IMR-90 (cell line): ENCODE measurements at regions not wholly inside any gene's neighbourhood (a gene's known extent, or its start where the extent isn't known, plus 50 kb on each side); places are given as distances from the start of the nearest gene placed in this dataset.

ENCODE experiments used
- ATAC-seq: fragments of 200-7000 bp; cut with Tn5 transposase; 2 replicates; pipeline ENCODE4 v1.9.1; 2020; ENCODE audit warnings: low read depth, mild to moderate bottlenecking, moderate library complexity
- BruUV-seq: library from RNA; stranded (reverse); fragments of 400-500 nt; replicated peaks from 2 replicates; lab custom pipeline; 2021; lab: Mats Ljungman, UMichigan
- CTCF ChIA-PET: fragments of 300-600 bp; formaldehyde crosslinking; extraction: SDS; loops from one replicate; lab custom pipeline; 2021; ENCODE audit warnings: antibody characterized with exemption; lab: Yijun Ruan, JAX
- POLR2A ChIA-PET: fragments of 300-600 bp; sonication (Branson Sonifier 250); formaldehyde crosslinking; loops from one replicate; lab custom pipeline; 2022; ENCODE audit warnings: antibody characterized with exemption; ENCODE audit not compliant: unreplicated experiment; lab: Charles Lee
- DNase-seq: peaks from one replicate; pipeline ENCODE4 v3.0.0; 2013
- H2AFZ ChIP-seq: replicated peaks from 2 replicates; pipeline ENCODE3; 2013; ENCODE audit warnings: low read length, mild to moderate bottlenecking; ENCODE audit not compliant: poor library complexity
- H2AK5ac ChIP-seq: 2 replicates; pipeline ENCODE4 v1.6.1; 2013; ENCODE audit warnings: low read depth, low read length, inconsistent platforms
- H2AK9ac ChIP-seq: replicated peaks from 2 replicates; pipeline ENCODE3; 2013; ENCODE audit warnings: mild to moderate bottlenecking, low read depth, low read length, moderate library complexity; ENCODE audit not compliant: poor library complexity
- H2BK120ac ChIP-seq: 2 replicates; pipeline ENCODE4 v1.6.1; 2013; ENCODE audit warnings: low read depth, low read length, inconsistent platforms
- H2BK15ac ChIP-seq: 3 replicates; pipeline ENCODE4 v1.6.1; 2013; ENCODE audit warnings: low read depth, low read length, inconsistent platforms
- H2BK20ac ChIP-seq: 2 replicates; pipeline ENCODE4 v1.6.1; 2013; ENCODE audit warnings: low read depth, mild to moderate bottlenecking, inconsistent platforms, low read length, moderate library complexity
- H2BK5ac ChIP-seq: 2 replicates; pipeline ENCODE4 v1.6.1; 2013; ENCODE audit warnings: mild to moderate bottlenecking, low read depth, low read length, inconsistent platforms; ENCODE audit not compliant: poor library complexity, severe bottlenecking
- H3K14ac ChIP-seq: replicated peaks from 2 replicates; pipeline ENCODE4 v1.6.1; 2013; ENCODE audit warnings: low read depth, low read length, inconsistent platforms
- H3K18ac ChIP-seq: 2 replicates; pipeline ENCODE4 v1.6.1; 2013; ENCODE audit warnings: low read depth, low read length, control low read depth
- H3K23ac ChIP-seq: 2 replicates; pipeline ENCODE4 v1.6.1; 2013; ENCODE audit warnings: low read depth, low read length, inconsistent platforms
- H3K27ac ChIP-seq: 2 replicates; pipeline ENCODE4 v1.5.1; 2013; ENCODE audit warnings: mild to moderate bottlenecking, control low read depth, low read length; ENCODE audit not compliant: insufficient read depth
- H3K27me3 ChIP-seq: 2 replicates; pipeline ENCODE4 v1.6.1; 2013; ENCODE audit warnings: low read length; ENCODE audit not compliant: control insufficient read depth, insufficient read depth
- H3K36me3 ChIP-seq: 2 replicates; pipeline ENCODE4 v1.6.1; 2013; ENCODE audit warnings: low read length, mixed read lengths; ENCODE audit not compliant: control insufficient read depth, insufficient read depth
- H3K4ac ChIP-seq: 2 replicates; pipeline ENCODE4 v1.6.1; 2013; ENCODE audit warnings: low read depth, low read length, inconsistent platforms
- H3K4me1 ChIP-seq: 2 replicates; pipeline ENCODE4 v1.6.1; 2013; ENCODE audit warnings: low read length, mixed read lengths; ENCODE audit not compliant: control insufficient read depth, insufficient read depth
- H3K4me2 ChIP-seq: 2 replicates; pipeline ENCODE4 v1.6.1; 2013; ENCODE audit warnings: low read depth, mild to moderate bottlenecking, control low read depth, low read length, moderate library complexity
- H3K4me3 ChIP-seq: 2 replicates; pipeline ENCODE4 v1.5.1; 2013; ENCODE audit warnings: low read depth, mild to moderate bottlenecking, control low read depth, low read length, moderate library complexity; ENCODE audit not compliant: insufficient read depth
- H3K56ac ChIP-seq: 2 replicates; pipeline ENCODE4 v1.6.1; 2013; ENCODE audit warnings: low read length, inconsistent platforms; ENCODE audit not compliant: insufficient read depth; ENCODE audit errors: extremely low read depth
- H3K79me1 ChIP-seq, 2 experiments: 2 replicates each; pipeline ENCODE4 v1.6.1; 2013; ENCODE audit warnings: low read length in 2 of 2, inconsistent platforms in 1 of 2, low read depth in 1 of 2
- H3K9ac ChIP-seq: 2 replicates; pipeline ENCODE4 v1.6.1; 2013; ENCODE audit warnings: low read depth, low read length, control low read depth
- H3K9me1 ChIP-seq: 2 replicates; pipeline ENCODE4 v1.6.1; 2013; ENCODE audit warnings: low read length, inconsistent platforms; ENCODE audit not compliant: insufficient read depth
- H3K9me3 ChIP-seq: 2 replicates; pipeline ENCODE4 v1.6.1; 2013; ENCODE audit warnings: low read length; ENCODE audit not compliant: control insufficient read depth, insufficient read depth
- H4K20me1 ChIP-seq: 2 replicates; pipeline ENCODE4 v1.6.1; 2013; ENCODE audit warnings: low read length, inconsistent platforms; ENCODE audit not compliant: insufficient read depth
- H4K5ac ChIP-seq: 2 replicates; pipeline ENCODE4 v1.6.1; 2013; ENCODE audit warnings: mild to moderate bottlenecking, low read depth, low read length, control low read depth
- H4K8ac ChIP-seq, 2 experiments: 2 replicates each; pipeline ENCODE4 v1.6.1; 2013; ENCODE audit warnings: low read depth in 2 of 2, low read length in 2 of 2, control low read depth in 1 of 2, inconsistent platforms in 1 of 2
- H4K91ac ChIP-seq: 2 replicates; pipeline ENCODE4 v1.6.1; 2013; ENCODE audit warnings: low read depth, low read length, inconsistent platforms; ENCODE audit not compliant: insufficient read depth
- BHLHE40 ChIP-seq: fragments of 150-350 bp; IDR thresholded peaks from 2 replicates; pipeline ENCODE4 v1.6.1; 2016; ENCODE audit warnings: mild to moderate bottlenecking, low read depth, low read length
- RAD21 ChIP-seq: IDR thresholded peaks from 2 replicates; pipeline ENCODE4 v1.6.1; 2012; ENCODE audit warnings: low read length, improper control_type of control experiment
- RFX5 ChIP-seq: IDR thresholded peaks from 2 replicates; pipeline ENCODE4 v1.8.0; 2012; ENCODE audit warnings: low read depth, mild to moderate bottlenecking, low read length, moderate library complexity
- SMC3 ChIP-seq: fragments of 150-350 bp; IDR thresholded peaks from 2 replicates; pipeline ENCODE4 v1.6.1; 2016; ENCODE audit warnings: low read depth, mild to moderate bottlenecking, antibody characterized with exemption, low read length, moderate library complexity
- WGBS, 2 experiments: methylation state at CpG; one replicate each; pipeline versions ENCODE4 v1.1.5 to v1.1.7; 2013; ENCODE audit warnings: missing lambda C conversion rate in 2 of 2; ENCODE audit not compliant: insufficient read length in 1 of 2; ENCODE audit errors: extremely low coverage in 2 of 2; 5-methylcytosine and 5-hydroxymethylcytosine counted together
- dilution Hi-C: fragments of 300-500 bp; cut with HindIII; formaldehyde crosslinking; loops from one replicate; pipeline ENCODE4 v1.14.3; 2018; ENCODE audit warnings: low sequenced_read_pairs; ENCODE audit not compliant: unreplicated experiment
- in situ Hi-C: fragments of 300-500 bp; cut with MboI; formaldehyde crosslinking; loops from 3 replicates; pipeline ENCODE4 v1.14.3; 2019; ENCODE audit warnings: low sequenced_read_pairs, inconsistent platforms, mixed read lengths
- intact Hi-C: fragments of 100-400 bp; cut with micrococcal nuclease; formaldehyde crosslinking; loops from 2 replicates; pipeline ENCODE4 v1.10.0; 2022
- TF ChIP-seq, protein P1 (sequence below): fragments of 150-350 bp; IDR thresholded peaks from 2 replicates; pipeline ENCODE4 v1.6.1; 2016; ENCODE audit warnings: low read depth, mild to moderate bottlenecking, low read length, moderate library complexity, borderline replicate concordance
- TF ChIP-seq, protein P2 (sequence below): fragments of 150-350 bp; IDR thresholded peaks from 2 replicates; pipeline ENCODE4 v1.6.1; 2017; ENCODE audit warnings: mild to moderate bottlenecking, antibody characterized with exemption, low read length, low read depth

DNA sequence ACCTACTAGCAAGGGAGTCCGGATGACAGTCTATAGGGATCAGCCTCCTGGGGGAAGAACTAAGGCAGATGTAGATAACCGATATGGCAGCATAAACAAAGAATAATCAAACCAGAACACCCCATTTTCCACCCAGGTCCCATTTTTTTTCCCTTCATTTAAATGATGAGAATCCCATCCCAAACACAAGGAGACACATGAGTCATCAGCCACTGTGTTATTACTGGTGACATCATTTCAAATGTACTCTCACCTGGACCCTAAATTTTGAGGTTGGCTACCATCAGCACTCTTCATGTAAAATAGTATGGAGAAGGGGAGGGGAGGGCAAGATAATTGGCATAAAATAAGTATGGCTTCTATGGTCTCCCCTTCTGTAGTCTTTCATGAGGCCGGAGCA is 108.9 kb upstream of the GUCA2B start:
- no peaks in the 10 kb centered on the region for H3K9me1 ChIP-seq
- no TSS peak for BruUV-seq
- no peak overlapping the region for H2AK5ac ChIP-seq
- H2BK5ac ChIP-seq: no peak overlapping the region
- no peak overlapping the region for H2BK120ac ChIP-seq
- no peak overlapping the region for H4K5ac ChIP-seq
- H3K18ac ChIP-seq: no peak overlapping the region
- dilution Hi-C loops (no loop called here), intact Hi-C loops (no loop called here), in situ Hi-C loops (no loop called here)
- H3K4me3 ChIP-seq: no peak overlapping the region
- no peaks in the 10 kb centered on the region for H3K79me1 ChIP-seq
- peaks cover 12% of the 10 kb centered on the region for H3K27me3 ChIP-seq
- H3K9ac ChIP-seq: no peak overlapping the region
- no peak overlapping the region for H4K8ac ChIP-seq
- no peak overlapping the region for H2AFZ ChIP-seq
- TF ChIP-seq, protein P1, sequence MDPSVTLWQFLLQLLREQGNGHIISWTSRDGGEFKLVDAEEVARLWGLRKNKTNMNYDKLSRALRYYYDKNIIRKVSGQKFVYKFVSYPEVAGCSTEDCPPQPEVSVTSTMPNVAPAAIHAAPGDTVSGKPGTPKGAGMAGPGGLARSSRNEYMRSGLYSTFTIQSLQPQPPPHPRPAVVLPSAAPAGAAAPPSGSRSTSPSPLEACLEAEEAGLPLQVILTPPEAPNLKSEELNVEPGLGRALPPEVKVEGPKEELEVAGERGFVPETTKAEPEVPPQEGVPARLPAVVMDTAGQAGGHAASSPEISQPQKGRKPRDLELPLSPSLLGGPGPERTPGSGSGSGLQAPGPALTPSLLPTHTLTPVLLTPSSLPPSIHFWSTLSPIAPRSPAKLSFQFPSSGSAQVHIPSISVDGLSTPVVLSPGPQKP: no peak
- TF ChIP-seq BHLHE40 (no peak), SMC3 (no peak), RAD21 (no peak), RFX5 (no peak)
- TF ChIP-seq, protein P2, sequence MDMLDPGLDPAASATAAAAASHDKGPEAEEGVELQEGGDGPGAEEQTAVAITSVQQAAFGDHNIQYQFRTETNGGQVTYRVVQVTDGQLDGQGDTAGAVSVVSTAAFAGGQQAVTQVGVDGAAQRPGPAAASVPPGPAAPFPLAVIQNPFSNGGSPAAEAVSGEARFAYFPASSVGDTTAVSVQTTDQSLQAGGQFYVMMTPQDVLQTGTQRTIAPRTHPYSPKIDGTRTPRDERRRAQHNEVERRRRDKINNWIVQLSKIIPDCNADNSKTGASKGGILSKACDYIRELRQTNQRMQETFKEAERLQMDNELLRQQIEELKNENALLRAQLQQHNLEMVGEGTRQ: no peak
- H3K9me3 ChIP-seq: no peaks in the 10 kb centered on the region
- 100% methylated on average over 1 of the region's 3 CpGs; no CpG with 5 or more reads in 1 of the 2 experiments for WGBS, 2 experiments
- H4K20me1 ChIP-seq: no peaks in the 10 kb centered on the region
- H3K27ac ChIP-seq: no peak overlapping the region
- no peak overlapping the region for H2BK15ac ChIP-seq
- H4K91ac ChIP-seq: no peak overlapping the region
- ChIA-PET CTCF (no interaction called here), POLR2A (no interaction called here)
- no peak overlapping the region for H3K56ac ChIP-seq
- no peaks in the 10 kb centered on the region for H3K4me1 ChIP-seq
- no peak overlapping the region for H3K23ac ChIP-seq
- no peak for DNase-seq
- H3K4ac ChIP-seq: no peak overlapping the region
- ATAC-seq: no peak
- H2AK9ac ChIP-seq: no peak overlapping the region
- H3K4me2 ChIP-seq: no peak overlapping the region
- no peak overlapping the region for H2BK20ac ChIP-seq
- H3K14ac ChIP-seq: no peak overlapping the region
- H3K36me3 ChIP-seq: no peaks in the 10 kb centered on the region
